ENCODE measurements at regions not wholly inside any gene's neighbourhood (a gene's known extent, or its start where the extent isn't known, plus 50 kb on each side); places are given as distances from the start of the nearest gene placed in this dataset.
"Not testable (repeated sequence)": the region's sequence is repeated elsewhere in the genome, so short reads cannot be mapped to it uniquely, and the experiment has no call there.

DNA sequence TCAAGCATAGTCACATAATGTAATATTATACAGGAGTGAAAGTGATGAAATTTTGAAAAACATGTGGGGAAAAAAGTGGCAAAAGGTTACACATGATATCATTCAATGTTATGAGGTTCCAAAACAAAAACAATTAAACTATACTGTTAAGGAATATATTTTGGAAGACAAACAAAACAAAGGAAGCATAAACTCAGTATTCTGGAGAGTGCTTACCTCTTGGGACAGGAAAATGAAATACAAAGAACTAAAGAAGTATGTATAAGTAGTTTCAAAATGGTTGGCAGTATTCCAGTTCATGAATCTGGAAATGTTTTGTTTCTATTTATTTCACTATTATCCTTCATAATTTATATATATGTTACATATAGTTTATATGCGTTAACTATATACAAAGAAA, 213.5 kb downstream of the MOXD1 start:
- intact Hi-C loops (cut with DNase I): no loop called here
- H3K27ac ChIP-seq: no peak overlapping the region
- H3K4me1 ChIP-seq: peaks cover 0 to 4% (median 0%) of the 10 kb centered on the region in 3 donors
- no peaks in the 10 kb centered on the region for H3K36me3 ChIP-seq
- H3K4me3 ChIP-seq: no peak overlapping the region
- no peak for DNase-seq
- no peak for TF ChIP-seq POLR2A (IDR thresholded peaks at IDR 0.05)
- TF ChIP-seq, protein P1, sequence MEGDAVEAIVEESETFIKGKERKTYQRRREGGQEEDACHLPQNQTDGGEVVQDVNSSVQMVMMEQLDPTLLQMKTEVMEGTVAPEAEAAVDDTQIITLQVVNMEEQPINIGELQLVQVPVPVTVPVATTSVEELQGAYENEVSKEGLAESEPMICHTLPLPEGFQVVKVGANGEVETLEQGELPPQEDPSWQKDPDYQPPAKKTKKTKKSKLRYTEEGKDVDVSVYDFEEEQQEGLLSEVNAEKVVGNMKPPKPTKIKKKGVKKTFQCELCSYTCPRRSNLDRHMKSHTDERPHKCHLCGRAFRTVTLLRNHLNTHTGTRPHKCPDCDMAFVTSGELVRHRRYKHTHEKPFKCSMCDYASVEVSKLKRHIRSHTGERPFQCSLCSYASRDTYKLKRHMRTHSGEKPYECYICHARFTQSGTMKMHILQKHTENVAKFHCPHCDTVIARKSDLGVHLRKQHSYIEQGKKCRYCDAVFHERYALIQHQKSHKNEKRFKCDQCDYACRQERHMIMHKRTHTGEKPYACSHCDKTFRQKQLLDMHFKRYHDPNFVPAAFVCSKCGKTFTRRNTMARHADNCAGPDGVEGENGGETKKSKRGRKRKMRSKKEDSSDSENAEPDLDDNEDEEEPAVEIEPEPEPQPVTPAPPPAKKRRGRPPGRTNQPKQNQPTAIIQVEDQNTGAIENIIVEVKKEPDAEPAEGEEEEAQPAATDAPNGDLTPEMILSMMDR (IDR thresholded peaks at IDR 0.05): no peak
- H3K27me3 ChIP-seq: no peaks in the 10 kb centered on the region
- WGBS, 2 donors: 74 to 93% methylated on average over 1 of the region's 1 CpG
- no peaks in the 10 kb centered on the region for H3K9me3 ChIP-seq

DNA sequence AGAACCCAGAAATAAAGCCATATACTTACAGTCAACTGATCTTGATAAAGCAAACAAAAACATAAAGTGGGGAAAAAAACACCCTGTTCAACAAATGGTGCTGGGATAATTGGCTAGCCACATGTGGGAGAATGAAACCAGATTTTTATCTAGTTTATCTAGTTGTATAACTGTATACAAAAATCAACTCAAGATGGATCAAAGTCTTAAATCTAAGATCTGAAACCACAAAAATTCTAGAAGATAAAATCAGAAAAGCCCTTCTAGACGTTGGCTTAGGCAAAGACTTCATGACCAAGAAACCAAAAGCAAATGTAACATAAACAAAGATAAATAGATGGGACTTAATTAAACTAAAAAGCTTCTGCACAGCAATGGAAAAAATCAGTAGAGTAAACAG, 216.3 kb downstream of the MOXD1 start:
- H3K4me1 ChIP-seq; H3K9me3 ChIP-seq; H3K36me3 ChIP-seq; H3K4me3 ChIP-seq; H3K27ac ChIP-seq; intact Hi-C loops (cut with DNase I); H3K27me3 ChIP-seq; DNase-seq: not testable (repeated sequence)
- 21 to 26% methylated on average over 1 of the region's 1 CpG for WGBS, 2 donors

DNA sequence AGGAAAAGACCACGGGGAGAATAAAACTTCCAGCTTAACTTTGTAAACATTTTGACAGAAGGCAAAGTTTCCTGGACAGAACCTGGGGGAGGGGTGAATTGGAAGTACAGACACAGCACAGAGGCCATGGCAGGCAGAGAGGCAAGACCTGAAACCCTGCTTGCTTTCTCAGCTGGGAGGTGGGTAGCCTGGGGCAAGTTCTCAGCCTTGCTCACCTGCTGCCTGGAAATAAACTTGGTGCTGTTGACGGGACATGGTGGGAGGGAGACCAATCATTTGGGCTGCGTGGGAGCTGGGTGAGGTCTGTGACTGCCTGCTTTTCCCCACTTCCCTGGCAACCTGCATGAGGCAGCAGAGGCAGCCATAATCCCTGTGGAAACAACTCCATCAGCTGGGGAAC, 221.3 kb downstream of the MOXD1 start:
- TF ChIP-seq, protein P1 (IDR thresholded peaks at IDR 0.05): no peak
- TF ChIP-seq POLR2A (IDR thresholded peaks at IDR 0.05): no peak
- Histone ChIP-seq H3K4me3 (no peak overlapping the region), H3K4me1 (no peaks in the 10 kb centered on the region), H3K27ac (no peak overlapping the region), H3K36me3 (no peaks in the 10 kb centered on the region), H3K9me3 (peaks cover 0 to 3% (median 3%) of the 10 kb centered on the region in 3 donors), H3K27me3 (no peaks in the 10 kb centered on the region)
- intact Hi-C loops (cut with DNase I): no loop called here
- DNase-seq: no peak
- WGBS, 2 donors: 44 to 56% methylated on average over 3 of the region's 3 CpGs

DNA sequence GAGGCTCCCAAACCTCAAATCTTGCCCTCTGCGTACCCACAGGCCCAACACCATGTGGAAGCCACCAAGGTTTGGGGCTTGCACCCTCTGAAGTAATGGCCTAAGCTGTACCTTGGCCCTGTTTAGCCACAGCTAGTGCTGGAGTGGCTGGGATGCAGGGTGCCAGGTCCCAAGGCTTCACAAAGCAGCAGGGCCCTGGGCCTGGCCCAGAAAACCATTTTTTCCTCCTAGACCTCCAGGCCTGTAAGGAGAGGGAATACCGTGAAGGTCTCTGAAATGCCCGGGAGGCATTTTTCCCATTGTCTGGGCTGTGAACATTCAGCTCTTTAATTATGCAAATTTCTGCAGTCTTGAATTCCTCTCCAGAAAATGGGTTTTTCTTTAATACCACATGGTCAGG, 223.7 kb upstream of the CCN2 start:
- H3K4me1 ChIP-seq: no peaks in the 10 kb centered on the region
- H3K27me3 ChIP-seq: no peaks in the 10 kb centered on the region
- DNase-seq: no peak
- no peak overlapping the region for H3K4me3 ChIP-seq
- 81 to 87% methylated on average over 3 of the region's 3 CpGs for WGBS, 2 donors
- H3K27ac ChIP-seq: no peak overlapping the region
- H3K9me3 ChIP-seq: peaks cover 0 to 9% (median 7%) of the 10 kb centered on the region in 3 donors
- TF ChIP-seq POLR2A (IDR thresholded peaks at IDR 0.05): no peak
- TF ChIP-seq, protein P1 (IDR thresholded peaks at IDR 0.05): no peak
- intact Hi-C loops (cut with DNase I): no loop called here
- H3K36me3 ChIP-seq: no peaks in the 10 kb centered on the region

DNA sequence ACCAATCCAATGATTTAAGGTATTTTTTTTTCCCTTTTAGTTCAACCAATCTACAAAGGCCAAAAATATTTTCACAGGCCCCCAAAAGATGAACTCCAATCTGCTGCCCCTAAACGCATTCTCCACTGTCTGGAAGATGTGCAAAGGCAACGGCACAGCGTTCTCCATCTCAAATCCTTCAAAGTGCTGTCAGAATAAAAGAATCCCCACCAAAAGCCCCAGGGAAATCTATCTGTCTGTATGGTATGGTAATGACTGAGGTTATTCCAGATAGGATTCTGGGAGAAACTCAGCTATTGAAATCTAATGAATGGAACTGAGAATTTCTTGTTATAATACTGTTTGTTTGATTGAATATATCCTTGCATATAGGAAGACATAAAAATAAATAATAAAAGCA, 217.8 kb upstream of the CCN2 start:
- no peaks in the 10 kb centered on the region for H3K36me3 ChIP-seq
- intact Hi-C loops (cut with DNase I): no loop called here
- no peaks in the 10 kb centered on the region for H3K9me3 ChIP-seq
- no peak overlapping the region for H3K27ac ChIP-seq
- H3K27me3 ChIP-seq: no peaks in the 10 kb centered on the region
- H3K4me3 ChIP-seq: no peak overlapping the region
- no peak for DNase-seq
- WGBS, 2 donors: 66 to 85% methylated on average over 3 of the region's 3 CpGs
- H3K4me1 ChIP-seq: no peaks in the 10 kb centered on the region
- TF ChIP-seq POLR2A (IDR thresholded peaks at IDR 0.05): no peak
- TF ChIP-seq, protein P1 (IDR thresholded peaks at IDR 0.05): no peak
